Peyer's patch (tissue), 4 donors: ENCODE measurements at regions not wholly inside any gene's neighbourhood (a gene's known extent, or its start where the extent isn't known, plus 50 kb on each side); places are given as distances from the start of the nearest gene placed in this dataset.

ENCODE experiments used
- CTCF ChIP-seq, 6 experiments: fragments of 450-650 bp in 4 of 6; fragments of 200-600 bp in 2 of 6; sonication (generic) in 1 of 6; IDR thresholded peaks; one replicate each; pipeline ENCODE4 v1.5.1; 2017 to 2019; ENCODE audit warnings: antibody characterized with exemption in 6 of 6, mild to moderate bottlenecking in 3 of 6, moderate library complexity in 1 of 6
- POLR2A ChIP-seq, 2 donors: fragments of 450-650 bp; IDR thresholded peaks; one replicate each; pipeline ENCODE4 v1.5.1; 2017; ENCODE audit warnings: antibody characterized with exemption in 2 of 2, mild to moderate bottlenecking in 2 of 2, moderate library complexity in 2 of 2

- TF ChIP-seq CTCF (IDR thresholded peaks at IDR 0.05), result no peak
- no peak for TF ChIP-seq POLR2A (IDR thresholded peaks at IDR 0.05)
Observed at GRCh38 chr10:94103801-94104221, 110.1 kb downstream of the PLCE1 start.
